HG03457 (cell line): ENCODE measurements at regions not wholly inside any gene's neighbourhood (a gene's known extent, or its start where the extent isn't known, plus 50 kb on each side); places are given as distances from the start of the nearest gene placed in this dataset.
"Not testable (repeated sequence)": the region's sequence is repeated elsewhere in the genome, so short reads cannot be mapped to it uniquely, and the experiment has no call there.

Experiments used
- ATAC-seq: cut with Tn5 transposase; IDR thresholded peaks from one replicate; pipeline ENCODE4 v1.9.1; 2021; ENCODE audit warnings: moderate number of reproducible peaks; ENCODE audit not compliant: unreplicated experiment

DNA sequence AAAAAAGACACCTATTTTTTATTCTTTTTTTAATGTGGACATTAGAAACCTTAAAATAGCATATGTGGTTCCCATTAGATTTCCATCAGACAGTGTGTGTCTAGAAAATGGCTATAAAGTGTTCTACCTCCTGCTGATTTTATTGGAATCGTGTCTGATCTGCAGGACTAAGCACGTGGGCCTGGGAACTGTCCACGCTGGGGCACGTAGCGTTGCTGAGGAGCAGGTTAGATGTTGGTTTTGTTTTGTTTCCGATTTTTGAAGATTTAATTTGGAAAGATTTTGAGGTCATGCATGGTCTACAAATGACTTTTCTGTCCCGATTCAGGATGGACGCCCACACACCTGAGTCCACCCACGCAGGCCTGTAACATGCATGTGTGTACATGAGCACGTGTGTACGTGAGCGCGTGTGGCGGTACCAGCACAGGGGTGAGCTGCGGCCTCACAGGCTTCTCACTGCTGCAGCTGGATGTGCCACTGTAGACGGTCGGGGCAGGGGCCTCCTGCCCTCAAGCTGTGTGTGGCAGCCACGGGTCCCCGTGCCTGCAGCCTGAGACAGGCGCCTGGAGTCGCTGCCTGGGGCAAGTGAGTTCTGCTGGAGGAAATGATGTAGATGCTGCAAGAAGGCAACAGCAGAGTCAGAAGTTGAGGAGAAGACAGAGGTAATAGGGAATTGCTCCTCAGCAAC lies 99.7 kb upstream of the CTDP1 start:
- ATAC-seq = no peak

DNA sequence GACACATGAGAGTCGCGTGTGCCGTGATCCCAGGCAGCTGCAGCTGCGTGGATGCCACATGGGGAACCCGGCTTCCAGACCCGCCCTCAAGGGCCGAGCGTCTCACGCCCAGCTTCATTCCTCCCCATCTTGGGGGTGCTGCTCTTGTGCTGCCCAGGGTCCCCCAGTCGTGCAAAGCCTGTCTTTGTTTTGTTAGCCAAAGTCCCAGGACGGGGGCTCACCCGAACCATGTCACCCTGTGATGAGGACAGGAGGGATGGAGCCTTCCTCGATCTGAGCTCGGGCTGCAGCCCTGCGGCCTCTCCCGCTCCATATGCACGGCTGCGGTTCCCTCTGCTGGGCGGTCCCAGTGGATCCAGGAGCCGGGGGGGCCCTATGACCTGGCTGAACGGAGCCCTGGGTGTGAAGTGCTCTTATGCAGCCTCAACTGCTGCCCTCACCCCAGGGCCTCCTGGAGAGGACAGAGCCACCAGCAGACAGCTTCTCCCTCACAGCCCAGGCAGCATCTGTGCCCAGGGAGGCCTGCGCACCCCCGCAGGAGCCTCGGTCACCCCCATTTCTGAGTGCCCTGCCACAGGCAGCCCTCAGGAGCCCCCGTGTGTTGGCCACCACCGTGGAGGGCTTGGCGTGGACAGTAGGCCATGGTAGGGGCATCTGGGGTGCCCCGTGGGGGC lies 99.0 kb upstream of the CTDP1 start:
- ATAC-seq = no peak

GRCh38 chr18:79581406-79581805 lies 98.2 kb upstream of the CTDP1 start:
- ATAC-seq = no peak

GRCh38 chr18:79581911-79582310 lies 97.7 kb upstream of the CTDP1 start:
- ATAC-seq = no peak

DNA sequence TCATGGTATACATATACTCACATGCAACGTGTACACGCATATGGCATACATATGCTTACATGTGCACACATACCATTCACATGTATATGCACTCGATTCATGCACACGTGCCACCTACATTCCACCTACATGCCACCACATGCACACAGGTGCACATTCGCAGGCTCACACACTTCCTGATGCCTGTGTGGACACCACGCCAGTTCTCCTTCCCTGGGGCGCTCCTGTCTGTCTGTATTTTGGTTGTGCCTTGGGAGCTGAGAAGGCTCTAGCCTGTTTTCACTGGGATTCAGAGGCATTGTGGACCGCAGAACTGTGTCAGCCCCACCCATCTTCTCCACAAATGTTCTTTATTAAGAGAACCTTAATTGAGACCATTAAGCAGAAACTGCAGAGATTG lies 96.6 kb upstream of the CTDP1 start:
- ATAC-seq = no peak

DNA sequence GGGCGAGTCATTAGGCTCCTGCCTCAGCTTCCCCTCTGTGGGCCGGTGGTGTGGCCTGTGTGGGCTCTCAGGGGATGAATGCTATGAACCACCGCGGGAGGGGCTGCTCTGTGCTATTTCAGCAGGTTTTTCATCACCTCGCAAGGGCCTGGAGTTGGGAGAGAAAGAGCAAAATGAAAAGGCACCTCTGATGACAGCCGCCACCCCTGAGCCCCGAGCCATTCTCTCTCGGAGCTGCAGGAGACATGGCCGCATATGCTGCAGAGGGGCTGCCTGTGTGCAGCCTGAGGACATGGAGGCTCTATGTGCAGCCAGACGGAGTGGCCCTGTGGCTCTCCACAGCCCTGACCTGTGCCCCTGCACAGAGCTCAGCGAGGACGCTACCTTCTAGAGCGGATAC lies 96.2 kb upstream of the CTDP1 start:
- ATAC-seq = no peak

DNA sequence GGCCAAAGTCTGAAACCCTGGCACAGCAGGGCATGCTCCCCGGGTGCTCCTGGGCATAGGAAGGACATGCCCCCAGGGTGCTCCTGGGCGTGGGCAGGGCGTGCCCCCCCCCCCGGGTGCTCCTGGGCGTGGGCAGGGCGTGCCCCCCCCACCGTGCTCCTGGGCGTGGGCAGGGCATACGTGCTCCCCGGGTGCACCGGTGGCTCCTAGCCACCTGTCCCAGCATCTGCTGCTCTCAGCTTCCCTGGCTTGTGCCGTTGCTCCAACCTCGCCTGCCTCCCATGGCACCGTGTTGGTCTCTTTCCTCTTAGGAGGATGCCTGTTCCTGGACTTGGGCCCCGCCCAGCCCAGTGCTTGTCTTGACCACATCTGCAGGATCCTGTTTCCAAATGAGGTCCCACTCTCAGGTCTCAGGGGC lies 95.6 kb upstream of the CTDP1 start:
- ATAC-seq = no peak

GRCh38 chr18:79584491-79585394 lies 94.9 kb upstream of the CTDP1 start:
- no peak for ATAC-seq

GRCh38 chr18:79585395-79586370 lies 93.9 kb upstream of the CTDP1 start:
- no peak for ATAC-seq

- ATAC-seq = no peak
Observed at GRCh38 chr18:79586436-79587225, 93.0 kb upstream of the CTDP1 start.

GRCh38 chr18:79587226-79587741 lies 92.3 kb upstream of the CTDP1 start:
- ATAC-seq = no peak

DNA sequence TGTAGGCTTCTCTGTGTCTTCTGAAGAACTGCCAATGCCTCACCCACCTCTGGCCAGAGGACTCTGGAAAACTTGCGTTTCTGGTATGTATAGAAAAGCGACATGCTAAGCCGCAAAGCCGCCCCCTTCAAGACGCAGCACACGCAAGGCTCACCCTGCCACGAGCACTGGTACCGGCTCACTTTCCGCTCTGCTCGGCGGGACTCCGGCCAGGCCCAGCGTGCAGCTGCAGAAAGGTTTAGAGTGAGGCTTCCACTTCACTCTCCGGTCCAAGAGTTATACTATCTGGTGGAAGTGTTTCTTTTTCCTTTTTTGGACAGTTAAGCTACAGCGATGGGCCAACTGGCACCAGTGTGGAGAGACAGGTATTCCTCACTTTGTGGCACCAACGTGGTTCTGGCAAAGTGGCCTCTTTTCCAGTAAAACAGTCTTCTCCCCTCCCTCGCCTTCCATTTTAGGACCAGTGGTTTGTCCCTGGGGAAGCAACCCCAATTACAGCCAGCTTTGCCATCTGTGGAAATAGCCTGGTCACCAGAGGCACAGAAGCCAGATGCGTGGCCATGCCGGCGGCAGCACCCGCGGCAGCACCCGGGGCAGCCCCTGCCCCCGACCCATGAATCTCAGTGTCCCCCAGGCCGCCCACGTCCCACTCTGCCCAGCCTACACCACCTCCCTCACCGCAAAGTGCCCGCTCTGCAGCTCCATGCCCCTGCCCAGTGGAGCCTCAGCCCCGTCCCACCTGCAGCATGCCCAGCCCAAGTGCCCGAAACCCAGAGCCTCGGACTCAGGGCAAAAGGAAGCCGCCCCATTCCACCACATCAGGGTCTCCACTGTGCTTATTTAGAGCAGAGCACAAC lies 91.6 kb upstream of the CTDP1 start:
- no peak for ATAC-seq

DNA sequence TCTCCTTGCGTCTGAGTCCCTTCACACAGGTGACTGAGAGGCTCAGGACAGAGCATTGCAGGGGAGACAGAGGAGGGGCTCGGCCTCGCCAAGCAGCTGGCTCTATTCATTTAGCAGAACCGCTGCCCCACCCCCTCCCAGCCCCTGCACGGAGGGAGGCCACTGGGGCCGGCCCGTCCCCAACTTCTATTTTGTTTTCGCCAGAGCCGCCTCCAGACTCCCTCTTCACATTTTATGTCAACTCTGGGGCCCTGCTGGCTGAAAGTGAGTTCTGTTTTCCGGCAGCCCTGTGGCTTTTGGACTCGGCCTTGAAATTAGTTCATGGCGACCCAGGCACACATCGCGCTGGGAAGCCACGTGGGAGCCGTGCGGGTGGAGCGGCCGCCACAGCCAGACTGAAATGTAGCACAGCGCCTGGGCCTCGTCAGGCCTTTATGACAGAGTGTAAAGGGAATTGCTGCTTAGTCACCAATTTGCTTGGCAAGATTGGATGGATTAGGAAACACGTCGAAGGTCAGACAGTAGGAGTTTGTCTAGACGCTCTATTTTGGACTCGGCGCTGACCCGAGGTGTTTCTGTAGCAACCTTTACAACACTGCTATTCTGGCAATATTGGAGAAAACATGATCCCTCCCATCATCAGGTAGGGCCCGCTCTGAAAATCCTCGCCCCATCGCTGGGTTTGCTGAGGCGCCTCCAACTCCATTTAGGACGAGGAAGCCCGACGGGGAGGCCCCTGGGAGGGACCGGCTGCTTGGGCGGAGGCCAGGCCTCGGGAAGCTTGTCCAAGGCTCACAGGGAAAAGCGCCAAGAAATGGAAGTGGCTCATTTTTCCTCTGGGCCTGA lies 90.7 kb upstream of the CTDP1 start:
- ATAC-seq = no peak

GRCh38 chr18:79589601-79590091 lies 90.0 kb upstream of the CTDP1 start:
- ATAC-seq = no peak

DNA sequence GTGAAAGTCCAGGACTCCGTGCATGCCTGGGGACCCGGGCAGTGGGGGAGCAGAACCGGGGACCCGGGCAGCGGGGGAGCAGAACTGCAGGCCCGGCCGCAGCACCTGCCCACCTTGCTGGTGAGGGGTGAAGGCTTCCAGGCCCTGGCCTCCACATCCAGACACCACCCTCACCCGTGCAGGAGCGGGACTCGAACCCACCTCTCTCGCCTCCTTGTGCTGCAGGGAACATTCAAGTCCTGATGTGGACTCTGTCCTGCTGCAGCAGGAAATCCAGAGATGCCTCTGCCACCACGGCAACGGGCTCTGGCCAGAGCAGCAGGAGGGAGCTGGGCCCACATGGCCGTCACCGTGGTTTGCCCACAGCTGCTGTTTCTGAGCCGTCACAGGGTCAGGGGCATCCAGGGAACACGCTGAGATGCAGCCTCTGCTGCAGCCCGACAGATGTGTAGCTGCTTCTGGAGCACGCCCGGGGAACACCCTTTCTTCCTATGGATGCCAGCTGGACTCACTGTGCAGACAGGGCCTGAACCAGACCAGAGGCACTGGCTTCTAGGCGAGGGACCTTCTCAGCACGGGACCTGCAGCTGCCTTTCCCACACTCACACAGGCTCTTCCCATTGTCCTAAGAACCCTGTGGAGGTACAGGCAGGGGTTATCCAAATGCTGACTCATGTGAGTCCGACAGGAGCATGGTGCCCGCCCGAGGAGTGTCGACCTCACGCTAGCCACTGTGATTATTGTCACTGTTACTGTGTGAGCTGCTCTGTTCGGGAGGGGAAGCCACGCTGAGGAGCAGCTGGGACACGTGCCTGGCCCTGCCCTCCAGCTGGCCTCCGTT lies 89.2 kb upstream of the CTDP1 start:
- ATAC-seq = no peak

- no peak for ATAC-seq
Observed at GRCh38 chr18:79591032-79591308, 88.6 kb upstream of the CTDP1 start.

DNA sequence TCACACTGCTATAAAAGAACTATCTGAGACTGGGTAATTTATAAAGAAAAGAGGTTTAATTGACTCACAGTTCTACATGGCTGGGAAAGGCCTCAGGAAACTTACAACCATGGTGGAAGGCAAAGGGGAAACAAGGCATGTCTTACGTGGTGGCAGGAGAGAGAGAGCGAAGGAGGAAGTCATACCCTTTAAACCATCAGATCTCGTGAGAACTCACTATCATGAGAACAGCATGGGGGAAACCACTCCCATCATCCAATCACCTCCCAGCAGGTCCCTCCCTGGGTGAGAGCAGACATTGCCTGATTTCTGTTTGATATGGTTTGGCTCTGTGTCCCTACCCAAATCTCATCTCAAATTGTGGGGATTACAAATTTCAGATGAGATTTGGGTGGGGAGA lies 86.9 kb upstream of the CTDP1 start:
- ATAC-seq = not testable (repeated sequence)
